DND-41 (cell line): ENCODE measurements at regions not wholly inside any gene's neighbourhood (a gene's known extent, or its start where the extent isn't known, plus 50 kb on each side); places are given as distances from the start of the nearest gene placed in this dataset.

Experiments used
- ATAC-seq: fragments of 200-7000 bp; cut with Tn5 transposase; 3 replicates; pipeline ENCODE4 v1.9.1; 2021; ENCODE audit warnings: low read depth; ENCODE audit not compliant: insufficient read depth
- DNase-seq: peaks from one replicate; pipeline ENCODE4 v3.0.0-alpha.2; 2020
- H2AFZ ChIP-seq: 2 replicates; pipeline ENCODE4 v1.6.0; 2012; ENCODE audit warnings: low read depth, low read length
- H3K27ac ChIP-seq: 2 replicates; pipeline ENCODE4 v1.5.1; 2012; ENCODE audit warnings: low read length, inconsistent platforms
- H3K27me3 ChIP-seq: fragments of 200-600 bp; sonication (generic); 2 replicates; pipeline ENCODE4 v1.6.0; 2012; ENCODE audit warnings: low read length, mild to moderate bottlenecking, inconsistent platforms; ENCODE audit not compliant: insufficient read depth, poor library complexity
- H3K36me3 ChIP-seq: 2 replicates; pipeline ENCODE4 v1.5.1; 2012; ENCODE audit warnings: low read length, inconsistent platforms; ENCODE audit not compliant: insufficient read depth
- H3K4me1 ChIP-seq: 2 replicates; pipeline ENCODE4 v1.5.1; 2012; ENCODE audit warnings: mild to moderate bottlenecking, low read length; ENCODE audit not compliant: insufficient read depth
- H3K4me2 ChIP-seq: 2 replicates; pipeline ENCODE4 v1.6.0; 2012; ENCODE audit warnings: mild to moderate bottlenecking, moderate library complexity, low read length, inconsistent platforms; ENCODE audit not compliant: insufficient read depth
- H3K4me3 ChIP-seq, 2 experiments: fragments of 200-600 bp in 1 of 2; shearing (Covaris generic) in 1 of 2; 2 replicates each; pipeline ENCODE4 v1.5.1; 2012 to 2016; ENCODE audit warnings: inconsistent platforms in 2 of 2, low read length in 2 of 2, mild to moderate bottlenecking in 2 of 2, low read depth in 1 of 2, moderate library complexity in 1 of 2
- H3K79me2 ChIP-seq: 2 replicates; pipeline ENCODE4 v1.6.0; 2012; ENCODE audit warnings: low read length, inconsistent platforms; ENCODE audit not compliant: insufficient read depth
- H3K9ac ChIP-seq: 2 replicates; pipeline ENCODE4 v1.6.0; 2012; ENCODE audit warnings: low read depth, mild to moderate bottlenecking, inconsistent platforms, low read length, moderate library complexity
- H3K9me3 ChIP-seq: 2 replicates; pipeline ENCODE4 v1.5.1; 2012; ENCODE audit warnings: low read length, moderate library complexity, mild to moderate bottlenecking, inconsistent platforms; ENCODE audit not compliant: insufficient read depth, severe bottlenecking
- H4K20me1 ChIP-seq: 2 replicates; pipeline ENCODE4 v1.6.0; 2012; ENCODE audit warnings: low read length; ENCODE audit not compliant: insufficient read depth
- EZH2 ChIP-seq: IDR thresholded peaks from 3 replicates; pipeline ENCODE4 v1.6.1; 2012; ENCODE audit warnings: borderline replicate concordance, low read depth, mild to moderate bottlenecking, moderate library complexity, low read length, inconsistent platforms; ENCODE audit not compliant: severe bottlenecking
- TF ChIP-seq, protein P1 (sequence below): IDR thresholded peaks from 2 replicates; pipeline ENCODE4 v1.5.1; 2012; ENCODE audit warnings: borderline replicate concordance, low read length, moderate library complexity, mild to moderate bottlenecking; ENCODE audit not compliant: poor library complexity, severe bottlenecking; ENCODE audit errors: extremely low read depth

DNA sequence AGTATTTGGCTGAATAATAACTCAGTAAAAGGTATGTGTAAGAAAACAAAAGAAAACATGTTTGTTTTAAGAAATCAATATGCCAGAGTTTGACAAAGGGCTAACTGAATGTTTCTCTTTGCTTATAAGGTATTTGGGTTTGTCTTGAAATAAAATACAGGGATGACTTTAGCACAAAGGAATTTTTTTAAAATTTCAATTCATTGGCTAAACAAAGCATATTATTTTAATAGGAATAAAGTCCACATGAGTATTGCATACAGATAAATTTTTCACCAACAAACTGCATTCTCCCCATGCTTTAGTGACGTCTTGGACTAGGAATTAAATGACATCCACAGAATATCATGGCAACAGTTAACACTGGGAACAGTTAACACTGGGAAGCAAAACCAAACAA is 480.0 kb upstream of the JAG1 start:
- H3K9me3 ChIP-seq: no peaks in the 10 kb centered on the region
- no peak overlapping the region for H3K27ac ChIP-seq
- no peak overlapping the region for H3K4me2 ChIP-seq
- no peaks in the 10 kb centered on the region for H3K36me3 ChIP-seq
- no peak overlapping the region for H2AFZ ChIP-seq
- ATAC-seq (no peak), DNase-seq (no peak)
- no peaks in the 10 kb centered on the region for H3K79me2 ChIP-seq
- TF ChIP-seq EZH2: no peak
- TF ChIP-seq, protein P1, sequence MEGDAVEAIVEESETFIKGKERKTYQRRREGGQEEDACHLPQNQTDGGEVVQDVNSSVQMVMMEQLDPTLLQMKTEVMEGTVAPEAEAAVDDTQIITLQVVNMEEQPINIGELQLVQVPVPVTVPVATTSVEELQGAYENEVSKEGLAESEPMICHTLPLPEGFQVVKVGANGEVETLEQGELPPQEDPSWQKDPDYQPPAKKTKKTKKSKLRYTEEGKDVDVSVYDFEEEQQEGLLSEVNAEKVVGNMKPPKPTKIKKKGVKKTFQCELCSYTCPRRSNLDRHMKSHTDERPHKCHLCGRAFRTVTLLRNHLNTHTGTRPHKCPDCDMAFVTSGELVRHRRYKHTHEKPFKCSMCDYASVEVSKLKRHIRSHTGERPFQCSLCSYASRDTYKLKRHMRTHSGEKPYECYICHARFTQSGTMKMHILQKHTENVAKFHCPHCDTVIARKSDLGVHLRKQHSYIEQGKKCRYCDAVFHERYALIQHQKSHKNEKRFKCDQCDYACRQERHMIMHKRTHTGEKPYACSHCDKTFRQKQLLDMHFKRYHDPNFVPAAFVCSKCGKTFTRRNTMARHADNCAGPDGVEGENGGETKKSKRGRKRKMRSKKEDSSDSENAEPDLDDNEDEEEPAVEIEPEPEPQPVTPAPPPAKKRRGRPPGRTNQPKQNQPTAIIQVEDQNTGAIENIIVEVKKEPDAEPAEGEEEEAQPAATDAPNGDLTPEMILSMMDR: no peak
- H3K4me3 ChIP-seq: no peak overlapping the region
- no peaks in the 10 kb centered on the region for H3K4me1 ChIP-seq
- no peaks in the 10 kb centered on the region for H3K27me3 ChIP-seq
- no peak overlapping the region for H3K9ac ChIP-seq
- H4K20me1 ChIP-seq: no peaks in the 10 kb centered on the region

DNA sequence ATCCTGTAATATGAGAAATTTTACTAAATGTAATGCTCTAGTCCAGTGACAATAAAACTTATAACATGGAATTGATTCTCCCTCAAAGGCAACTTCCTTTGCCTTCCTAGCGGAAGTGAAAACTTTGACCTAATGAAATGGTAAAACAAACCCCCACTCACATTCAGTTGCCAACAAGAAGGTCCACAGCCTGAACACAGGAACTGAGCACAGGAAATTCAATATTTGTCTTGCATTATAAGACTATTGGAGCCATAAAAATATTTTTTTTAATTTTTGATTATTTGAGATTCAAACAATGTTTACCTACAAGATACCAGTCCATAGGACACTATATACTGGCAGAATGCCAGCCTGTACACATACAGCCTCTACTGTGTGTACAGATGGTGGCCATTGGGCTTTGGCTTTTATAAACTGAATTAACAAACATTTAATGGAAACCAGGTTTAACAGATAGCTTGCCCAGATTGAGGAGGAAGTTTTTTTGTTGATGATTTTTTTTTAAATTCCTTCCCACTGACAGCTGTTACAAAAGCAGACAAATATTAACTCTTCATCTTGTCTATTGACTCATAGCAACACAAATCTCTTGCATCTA is 481.5 kb upstream of the JAG1 start:
- no peaks in the 10 kb centered on the region for H3K27me3 ChIP-seq
- H3K9me3 ChIP-seq: no peaks in the 10 kb centered on the region
- H3K27ac ChIP-seq: no peak overlapping the region
- ATAC-seq (no peak), DNase-seq (no peak)
- no peaks in the 10 kb centered on the region for H3K4me1 ChIP-seq
- H3K79me2 ChIP-seq: no peaks in the 10 kb centered on the region
- no peaks in the 10 kb centered on the region for H3K36me3 ChIP-seq
- no peaks in the 10 kb centered on the region for H4K20me1 ChIP-seq
- TF ChIP-seq, protein P1: no peak
- no peak for TF ChIP-seq EZH2
- H3K4me3 ChIP-seq: no peak overlapping the region
- no peak overlapping the region for H2AFZ ChIP-seq
- H3K9ac ChIP-seq: no peak overlapping the region
- no peak overlapping the region for H3K4me2 ChIP-seq

DNA sequence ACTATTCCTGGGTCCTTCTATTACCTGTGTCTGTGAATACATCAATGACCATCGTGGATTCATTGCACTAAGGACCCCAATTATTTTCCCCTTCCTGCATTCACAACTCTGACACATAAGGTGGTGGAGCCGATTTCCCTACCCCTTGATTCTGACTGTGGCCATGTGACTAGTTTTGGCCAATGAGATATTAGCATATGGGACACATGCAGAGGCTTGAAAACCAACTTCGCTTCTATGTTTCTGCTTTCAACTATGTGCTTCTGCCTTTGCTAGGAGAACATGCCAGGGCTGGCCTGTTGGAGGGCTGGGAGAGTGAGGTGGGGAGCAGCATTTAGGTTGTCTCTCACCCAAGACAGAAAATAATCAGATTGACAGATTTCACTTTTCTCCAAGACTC is 483.1 kb upstream of the JAG1 start:
- H3K79me2 ChIP-seq: no peaks in the 10 kb centered on the region
- no peaks in the 10 kb centered on the region for H3K4me1 ChIP-seq
- no peaks in the 10 kb centered on the region for H3K36me3 ChIP-seq
- no peaks in the 10 kb centered on the region for H3K27me3 ChIP-seq
- no peaks in the 10 kb centered on the region for H4K20me1 ChIP-seq
- TF ChIP-seq, protein P1: no peak
- no peak for TF ChIP-seq EZH2
- no peak overlapping the region for H3K9ac ChIP-seq
- ATAC-seq: no peak
- no peak overlapping the region for H3K4me3 ChIP-seq
- DNase-seq: no peak
- no peaks in the 10 kb centered on the region for H3K9me3 ChIP-seq
- no peak overlapping the region for H3K27ac ChIP-seq
- H2AFZ ChIP-seq: no peak overlapping the region
- no peak overlapping the region for H3K4me2 ChIP-seq

DNA sequence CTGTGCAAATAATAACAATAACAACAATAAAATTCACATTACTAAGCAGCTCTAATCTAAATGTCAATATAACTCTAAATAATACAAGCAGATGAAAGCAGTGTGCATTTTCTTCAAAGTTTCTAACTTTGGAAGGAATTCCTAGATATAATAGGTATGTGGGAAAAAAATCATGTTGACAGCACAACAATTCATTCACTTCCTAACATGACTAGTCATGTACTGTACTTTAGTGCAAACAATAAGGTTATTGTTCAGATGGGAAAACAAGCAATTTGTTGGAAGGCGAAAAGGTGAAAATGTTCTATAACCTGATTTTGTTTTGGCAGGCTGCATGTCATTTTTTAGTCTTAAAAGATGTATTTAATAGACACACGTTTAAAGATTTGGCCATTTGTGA is 484.3 kb upstream of the JAG1 start:
- Histone ChIP-seq H3K27ac (no peak overlapping the region), H2AFZ (no peak overlapping the region), H3K9me3 (no peaks in the 10 kb centered on the region), H3K9ac (no peak overlapping the region), H4K20me1 (no peaks in the 10 kb centered on the region), H3K36me3 (no peaks in the 10 kb centered on the region), H3K4me3 (no peak overlapping the region), H3K27me3 (no peaks in the 10 kb centered on the region), H3K4me2 (no peak overlapping the region), H3K79me2 (no peaks in the 10 kb centered on the region), H3K4me1 (no peaks in the 10 kb centered on the region)
- no peak for DNase-seq
- no peak for TF ChIP-seq EZH2
- TF ChIP-seq, protein P1: no peak
- ATAC-seq: no peak
